WTC11 (cell line): ENCODE measurements at regions not wholly inside any gene's neighbourhood (a gene's known extent, or its start where the extent isn't known, plus 50 kb on each side); places are given as distances from the start of the nearest gene placed in this dataset.

Experiments used
- ATF2 ChIP-seq: sonication (generic); formaldehyde crosslinking; IDR thresholded peaks from 2 replicates; pipeline ENCODE4 v1.8.1; 2022; ENCODE audit warnings: low read depth, missing genetic modification reagents, borderline replicate concordance
- FOXP1 ChIP-seq: sonication (generic); formaldehyde crosslinking; IDR thresholded peaks from 2 replicates; pipeline ENCODE4 v1.8.0; 2022; ENCODE audit warnings: missing genetic modification reagents, mild to moderate bottlenecking, moderate library complexity, borderline replicate concordance

- TF ChIP-seq ATF2 (CRISPR knock-in tag) = no peak
- no peak for TF ChIP-seq FOXP1 (CRISPR knock-in tag)
Observed at GRCh38 chrX:38986586-38986985, 185.3 kb downstream of the MID1IP1 start.
